Immature natural killer cell (primary cell): ENCODE measurements at regions not wholly inside any gene's neighbourhood (a gene's known extent, or its start where the extent isn't known, plus 50 kb on each side); places are given as distances from the start of the nearest gene placed in this dataset.

Experiments
- DNase-seq, 3 donors: peaks; one replicate each; pipeline ENCODE4 v3.0.0; 2022; ENCODE audit warnings: mixed read lengths in 1 of 3
- H3K27ac Mint-ChIP-seq, 6 donors: one replicate each; pipeline ENCODE4 v1.8.0; 2020; ENCODE audit warnings: mixed read lengths in 6 of 6, mild to moderate bottlenecking in 5 of 6, inconsistent platforms in 4 of 6, moderate library complexity in 3 of 6
- H3K27me3 Mint-ChIP-seq, 3 donors: one replicate each; pipeline ENCODE4 v1.8.0; 2020 to 2021; ENCODE audit warnings: low read depth in 3 of 3, mild to moderate bottlenecking in 3 of 3, mixed read lengths in 3 of 3, moderate library complexity in 3 of 3, inconsistent platforms in 1 of 3
- H3K36me3 Mint-ChIP-seq, 3 donors: one replicate each; pipeline ENCODE4 v1.8.0; 2020; ENCODE audit warnings: mixed read lengths in 3 of 3, inconsistent platforms in 2 of 3, mild to moderate bottlenecking in 2 of 3
- H3K4me1 Mint-ChIP-seq, 2 donors: one replicate each; pipeline ENCODE4 v1.8.0; 2020; ENCODE audit warnings: inconsistent platforms in 2 of 2, mild to moderate bottlenecking in 2 of 2, mixed read lengths in 2 of 2, moderate library complexity in 1 of 2
- H3K4me3 Mint-ChIP-seq, 5 donors: one replicate each; pipeline ENCODE4 v1.8.0; 2020; ENCODE audit warnings: mild to moderate bottlenecking in 5 of 5, mixed read lengths in 5 of 5, inconsistent platforms in 3 of 5, moderate library complexity in 3 of 5
- H3K9me3 Mint-ChIP-seq, 6 donors: one replicate each; pipeline ENCODE4 v1.8.0; 2020; ENCODE audit warnings: mild to moderate bottlenecking in 6 of 6, mixed read lengths in 6 of 6, inconsistent platforms in 4 of 6, moderate library complexity in 3 of 6

DNA sequence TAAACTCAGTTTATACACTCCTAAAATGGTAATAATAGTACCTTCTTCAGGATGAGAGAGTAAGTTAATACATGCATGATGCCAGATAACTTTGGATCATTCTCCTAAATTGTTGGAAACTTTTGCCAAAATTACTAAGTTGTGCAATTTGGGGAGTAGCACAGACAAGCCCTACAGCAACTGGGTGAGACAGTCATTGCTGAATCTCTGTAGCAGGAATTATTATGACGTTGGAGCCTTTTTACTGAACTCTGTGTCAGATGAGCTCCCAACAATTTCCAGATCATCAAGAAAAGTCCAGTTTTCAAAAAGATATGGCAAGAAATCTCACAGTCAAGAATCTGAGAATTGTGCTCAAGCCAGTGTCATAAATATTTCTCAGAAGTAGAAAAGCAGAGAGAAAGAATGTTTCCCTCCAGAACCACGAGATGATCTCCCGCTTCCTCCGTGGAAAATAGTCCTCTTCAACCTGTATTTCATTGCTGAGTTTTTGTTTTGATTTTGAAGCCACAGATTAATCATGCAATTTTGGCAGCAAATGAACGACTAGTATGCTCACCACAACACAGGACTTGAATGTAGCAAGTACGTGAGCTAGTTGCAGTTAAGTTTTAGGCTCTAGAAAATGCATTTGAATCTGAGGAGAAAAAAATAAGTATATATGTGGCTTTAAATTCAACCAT, 485.4 kb downstream of the CNTN6 start:
- Mint-ChIP-seq H3K27ac (no peak overlapping the region), H3K9me3 (peaks cover 8 to 29% (median 24%) of the 10 kb centered on the region in 6 donors), H3K4me1 (no peaks in the 10 kb centered on the region), H3K27me3 (no peaks in the 10 kb centered on the region), H3K36me3 (no peaks in the 10 kb centered on the region), H3K4me3 (no peak overlapping the region)
- DNase-seq: no peak

DNA sequence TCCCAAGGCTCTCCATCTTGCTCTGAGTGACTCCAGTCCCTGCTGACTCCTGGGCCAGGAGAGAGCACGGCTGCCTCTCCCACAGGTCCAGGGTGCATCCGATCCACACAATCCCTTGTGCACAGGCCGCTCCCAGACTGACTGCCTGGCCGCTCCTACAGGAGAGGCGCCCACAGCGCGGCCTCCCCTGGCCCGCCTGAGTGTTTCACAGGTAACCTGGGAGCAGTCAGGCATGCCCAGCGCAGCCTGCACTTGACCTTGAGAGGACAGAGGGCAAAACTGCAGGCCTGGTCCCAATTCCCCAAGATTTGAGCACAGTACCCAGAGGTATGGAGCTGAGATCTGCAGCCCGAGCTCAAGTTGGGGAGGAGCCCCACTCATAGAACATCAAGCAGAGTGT, 490.2 kb downstream of the CNTN6 start:
- H3K36me3 Mint-ChIP-seq: peaks cover 0 to 4% (median 4%) of the 10 kb centered on the region in 3 donors
- H3K27ac Mint-ChIP-seq: no peak overlapping the region

DNA sequence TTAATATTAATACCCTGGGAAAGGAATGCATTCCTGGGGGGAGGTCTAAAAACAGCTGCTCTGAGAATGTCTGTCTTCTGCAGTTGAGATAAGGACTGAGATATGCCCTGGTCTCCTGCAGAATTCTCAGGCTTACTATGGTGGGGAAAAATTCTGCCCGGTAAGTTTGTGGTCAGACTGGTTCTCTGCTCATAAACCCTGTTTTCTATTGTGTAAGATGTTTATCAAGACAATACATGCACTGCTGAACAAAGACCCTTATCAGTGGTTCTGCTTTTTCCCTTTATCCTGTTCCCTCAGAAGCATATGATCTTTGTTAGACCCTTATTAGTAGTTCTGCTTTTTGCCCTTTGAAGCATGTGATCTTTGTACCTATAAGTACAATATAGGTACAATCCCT, 494.6 kb downstream of the CNTN6 start:
- H3K27ac Mint-ChIP-seq: no peak overlapping the region
- no peak for DNase-seq
- peaks cover 14 to 83% (median 46%) of the 10 kb centered on the region in 6 donors for H3K9me3 Mint-ChIP-seq
- H3K27me3 Mint-ChIP-seq: no peaks in the 10 kb centered on the region
- H3K4me3 Mint-ChIP-seq: no peak overlapping the region
- no peaks in the 10 kb centered on the region for H3K4me1 Mint-ChIP-seq
- H3K36me3 Mint-ChIP-seq: peaks cover 0 to 10% (median 4%) of the 10 kb centered on the region in 3 donors

More for the DNA sequence above, 490.2 kb downstream of the CNTN6 start:
- no peak for DNase-seq
- Mint-ChIP-seq H3K9me3 (peaks cover 7 to 54% (median 43%) of the 10 kb centered on the region in 6 donors), H3K4me3 (no peak overlapping the region), H3K27me3 (no peaks in the 10 kb centered on the region), H3K4me1 (no peaks in the 10 kb centered on the region)

DNA sequence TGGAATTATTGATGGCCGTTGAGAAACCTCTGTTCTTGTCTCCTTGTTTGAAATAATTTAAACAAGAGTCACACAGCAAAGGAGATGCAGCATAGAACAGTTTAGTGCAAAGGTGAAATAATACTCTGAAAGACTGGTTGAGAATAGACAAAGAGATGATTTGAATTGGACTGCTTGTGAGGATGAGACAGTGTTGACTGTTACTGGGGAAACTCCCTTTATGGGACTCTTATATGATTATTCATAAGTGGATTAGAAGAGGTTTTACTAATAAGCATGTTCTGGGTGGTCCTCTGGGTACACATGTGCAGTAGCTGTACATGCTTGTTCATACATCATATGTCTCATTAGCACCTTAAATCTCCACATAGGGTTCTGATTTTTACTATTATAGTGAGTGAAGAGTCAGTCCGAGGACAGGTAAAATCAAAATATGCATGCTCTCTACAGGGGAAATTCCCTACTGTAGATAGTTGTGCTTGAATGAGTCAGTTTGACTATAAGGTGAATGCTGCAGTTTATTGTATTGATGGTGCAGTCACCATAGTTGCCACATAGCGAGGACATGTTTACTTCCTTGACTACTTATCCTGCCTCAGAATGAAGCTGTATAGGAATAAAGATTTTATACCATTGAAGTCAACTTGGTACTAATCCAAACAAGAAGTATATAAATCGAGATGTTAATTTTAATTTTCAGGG, 498.7 kb downstream of the CNTN6 start:
- Mint-ChIP-seq H3K4me1 (no peaks in the 10 kb centered on the region), H3K27me3 (peaks cover 0 to 2% (median 0%) of the 10 kb centered on the region in 3 donors), H3K36me3 (peaks cover 0 to 6% (median 0%) of the 10 kb centered on the region in 3 donors), H3K27ac (no peak overlapping the region), H3K9me3 (peaks cover 12 to 60% (median 27%) of the 10 kb centered on the region in 6 donors), H3K4me3 (no peak overlapping the region)
- no peak for DNase-seq

DNA sequence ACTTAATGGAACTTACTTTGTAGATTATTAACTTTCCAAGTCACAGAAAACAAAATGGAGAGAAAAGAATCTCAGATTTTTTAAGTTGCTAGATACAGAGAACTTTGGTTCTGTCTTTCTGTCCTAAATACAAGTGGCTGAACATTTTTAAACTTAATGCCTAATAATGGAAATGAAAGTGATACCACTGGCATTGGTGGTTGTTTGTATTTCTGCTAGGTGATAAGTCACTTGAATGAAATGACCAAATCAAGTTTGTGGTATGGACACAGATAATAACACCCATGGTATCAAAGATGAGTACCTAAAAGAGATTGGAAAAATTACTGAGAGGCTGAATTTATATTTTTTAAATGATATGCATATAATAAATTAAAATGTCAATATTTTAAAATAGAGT, 502.1 kb downstream of the CNTN6 start:
- Mint-ChIP-seq H3K4me3 (no peak overlapping the region), H3K27ac (no peak overlapping the region), H3K27me3 (peaks cover 0 to 2% (median 0%) of the 10 kb centered on the region in 3 donors), H3K9me3 (peaks cover 8 to 37% (median 22%) of the 10 kb centered on the region in 6 donors), H3K4me1 (no peaks in the 10 kb centered on the region), H3K36me3 (peaks cover 0 to 3% (median 0%) of the 10 kb centered on the region in 3 donors)
- DNase-seq: no peak

DNA sequence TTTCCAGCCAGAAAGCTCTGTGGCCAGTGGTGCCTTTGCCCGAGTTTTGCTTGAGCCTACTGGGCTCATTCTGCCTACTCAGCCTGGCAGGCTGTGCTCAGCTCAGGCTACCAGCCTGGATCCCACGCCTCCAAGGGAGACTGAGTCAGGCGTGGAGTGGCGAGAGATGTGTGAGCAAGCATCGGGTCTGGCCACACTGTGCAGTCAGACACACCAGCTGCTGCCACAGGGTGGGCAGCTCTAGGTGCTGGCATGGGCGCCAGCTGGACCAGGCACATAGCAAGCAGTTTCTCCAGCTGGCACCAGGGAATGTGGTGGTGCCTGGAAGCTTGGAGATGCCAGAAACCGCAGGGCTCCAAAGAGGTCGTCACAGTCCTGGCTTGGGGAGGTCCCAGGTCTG, 498.5 kb upstream of the CNTN4 start:
- no peaks in the 10 kb centered on the region for H3K4me1 Mint-ChIP-seq
- H3K27ac Mint-ChIP-seq: no peak overlapping the region
- peaks cover 0 to 21% (median 15%) of the 10 kb centered on the region in 6 donors for H3K9me3 Mint-ChIP-seq
- DNase-seq: no peak
- no peak overlapping the region for H3K4me3 Mint-ChIP-seq
- no peaks in the 10 kb centered on the region for H3K27me3 Mint-ChIP-seq
- H3K36me3 Mint-ChIP-seq: no peaks in the 10 kb centered on the region

DNA sequence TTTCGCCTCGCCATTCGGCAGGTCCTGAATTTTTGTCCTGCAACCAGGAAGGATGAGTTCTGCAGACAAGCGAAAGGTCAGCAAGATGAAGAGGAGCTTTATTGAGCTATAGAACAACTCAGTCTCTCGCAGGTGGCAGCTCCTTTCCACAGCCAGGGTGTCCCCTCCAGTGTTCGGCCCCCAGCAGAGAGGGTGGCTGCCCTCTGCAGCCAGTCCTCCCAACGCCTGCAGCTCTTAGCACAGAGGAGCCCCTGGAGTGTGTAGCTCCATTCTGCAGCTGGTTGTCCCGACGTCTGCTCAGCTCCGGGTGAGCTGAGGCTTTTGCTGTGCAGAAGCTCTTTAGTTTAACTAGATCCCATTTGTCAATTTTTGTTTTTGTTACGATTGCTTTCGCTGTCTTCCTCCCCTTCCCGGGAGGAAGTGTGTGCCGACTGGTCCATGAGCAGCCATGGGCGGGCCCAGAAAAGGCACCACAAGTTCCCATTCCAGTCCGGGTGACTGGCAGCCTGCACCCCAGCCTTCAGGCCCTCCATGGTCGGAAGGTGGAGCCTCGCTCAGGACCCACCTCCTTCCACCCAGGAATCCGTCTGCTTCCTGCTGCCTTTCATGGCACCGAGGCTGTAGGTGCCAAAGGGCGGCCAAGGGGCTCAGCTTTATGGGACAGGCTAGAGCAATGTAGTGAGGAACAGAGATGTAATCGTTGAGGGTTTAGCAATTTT, 497.8 kb upstream of the CNTN4 start:
- no peaks in the 10 kb centered on the region for H3K36me3 Mint-ChIP-seq
- DNase-seq: no peak
- no peak overlapping the region for H3K4me3 Mint-ChIP-seq
- H3K9me3 Mint-ChIP-seq: peaks cover 0 to 21% (median 15%) of the 10 kb centered on the region in 6 donors
- no peak overlapping the region for H3K27ac Mint-ChIP-seq
- H3K27me3 Mint-ChIP-seq: no peaks in the 10 kb centered on the region
- H3K4me1 Mint-ChIP-seq: no peaks in the 10 kb centered on the region

DNA sequence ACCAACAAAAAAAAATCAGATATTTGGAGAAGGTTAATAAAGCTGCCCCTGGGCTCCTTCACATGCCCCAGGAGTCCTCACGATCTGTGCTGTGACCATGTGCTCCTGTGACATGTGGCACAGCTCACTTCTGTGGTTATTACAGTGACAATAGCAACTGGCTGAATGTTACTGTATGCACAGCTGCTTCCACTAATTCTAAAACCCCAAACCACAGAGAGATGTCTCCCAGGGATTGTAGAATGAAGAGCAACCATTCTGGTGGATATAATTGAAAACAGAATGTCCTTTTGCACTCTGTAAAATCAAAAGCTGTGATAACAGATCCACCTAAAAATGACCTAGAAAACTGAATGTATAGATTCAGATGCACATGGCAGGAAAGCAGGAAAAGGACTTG, 489.2 kb upstream of the CNTN4 start:
- H3K36me3 Mint-ChIP-seq: no peaks in the 10 kb centered on the region
- H3K4me1 Mint-ChIP-seq: no peaks in the 10 kb centered on the region
- no peak for DNase-seq
- no peaks in the 10 kb centered on the region for H3K27me3 Mint-ChIP-seq
- no peak overlapping the region for H3K27ac Mint-ChIP-seq
- H3K9me3 Mint-ChIP-seq: peaks cover 11 to 50% (median 17%) of the 10 kb centered on the region in 6 donors
- H3K4me3 Mint-ChIP-seq: no peak overlapping the region

DNA sequence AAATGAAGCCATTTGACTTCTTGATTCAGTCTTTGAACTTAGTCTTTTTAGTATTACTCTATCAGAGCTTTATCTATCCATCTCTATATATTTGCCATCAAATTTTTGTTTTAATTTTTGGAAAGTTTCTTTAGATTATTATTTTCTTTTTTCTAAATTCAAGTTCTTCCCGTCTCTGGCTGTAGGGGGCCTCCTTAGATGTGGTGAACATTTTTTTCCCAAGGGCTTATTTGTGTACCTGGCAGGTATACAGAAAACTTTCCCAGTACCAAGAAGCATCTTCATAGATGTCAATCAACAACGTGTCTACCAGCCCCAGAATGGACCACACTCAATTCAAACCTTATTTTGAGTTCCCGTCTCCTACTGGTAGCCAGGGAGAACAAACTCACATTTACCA, 486.8 kb upstream of the CNTN4 start:
- DNase-seq: no peak
- H3K4me3 Mint-ChIP-seq: no peak overlapping the region
- H3K4me1 Mint-ChIP-seq: no peaks in the 10 kb centered on the region
- peaks cover 9 to 52% (median 17%) of the 10 kb centered on the region in 6 donors for H3K9me3 Mint-ChIP-seq
- H3K27ac Mint-ChIP-seq: no peak overlapping the region
- H3K36me3 Mint-ChIP-seq: no peaks in the 10 kb centered on the region
- no peaks in the 10 kb centered on the region for H3K27me3 Mint-ChIP-seq

DNA sequence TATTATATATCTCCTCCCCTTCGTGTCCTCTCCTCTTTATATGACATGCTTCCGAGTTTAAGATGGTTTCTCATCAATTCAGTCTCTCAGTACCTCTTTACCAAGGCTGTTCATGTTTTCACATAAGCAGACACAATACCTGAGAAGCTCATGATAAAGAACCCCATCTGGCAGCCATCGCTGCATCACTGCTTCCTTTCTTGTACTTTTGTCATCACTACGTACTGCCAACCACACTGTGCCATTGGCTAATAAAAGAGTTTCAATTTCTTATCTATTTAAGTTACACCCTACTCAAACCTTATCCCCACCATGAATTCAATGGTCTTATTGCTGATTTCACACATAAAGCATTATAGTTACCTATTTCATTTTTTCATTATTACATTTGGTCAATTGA, 484.7 kb upstream of the CNTN4 start:
- Mint-ChIP-seq H3K27ac (no peak overlapping the region), H3K4me3 (no peak overlapping the region), H3K36me3 (no peaks in the 10 kb centered on the region), H3K27me3 (no peaks in the 10 kb centered on the region), H3K4me1 (no peaks in the 10 kb centered on the region), H3K9me3 (peaks cover 4 to 56% (median 15%) of the 10 kb centered on the region in 6 donors)
- no peak for DNase-seq

DNA sequence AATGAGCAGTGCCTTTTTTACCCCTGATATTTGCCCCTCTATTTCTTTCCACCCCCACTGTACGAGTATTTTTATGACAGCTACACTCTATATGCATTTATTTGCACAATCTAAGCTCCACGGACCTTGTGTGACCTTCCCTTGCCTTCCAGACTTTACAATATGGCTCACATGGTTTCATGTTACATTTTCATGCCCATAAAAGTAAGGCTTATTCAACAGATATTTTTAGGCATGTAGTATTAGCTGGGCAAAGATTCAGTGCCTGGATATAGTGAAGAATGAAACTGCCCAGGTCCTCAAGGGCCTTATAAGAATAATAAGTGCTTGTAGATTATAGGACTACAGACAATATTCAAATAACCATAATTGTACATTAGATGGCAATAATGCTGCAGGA, 481.9 kb upstream of the CNTN4 start:
- DNase-seq: no peak
- no peaks in the 10 kb centered on the region for H3K36me3 Mint-ChIP-seq
- no peaks in the 10 kb centered on the region for H3K4me1 Mint-ChIP-seq
- no peaks in the 10 kb centered on the region for H3K27me3 Mint-ChIP-seq
- H3K27ac Mint-ChIP-seq: no peak overlapping the region
- no peak overlapping the region for H3K4me3 Mint-ChIP-seq
- H3K9me3 Mint-ChIP-seq: peaks cover 7 to 51% (median 18%) of the 10 kb centered on the region in 6 donors

DNA sequence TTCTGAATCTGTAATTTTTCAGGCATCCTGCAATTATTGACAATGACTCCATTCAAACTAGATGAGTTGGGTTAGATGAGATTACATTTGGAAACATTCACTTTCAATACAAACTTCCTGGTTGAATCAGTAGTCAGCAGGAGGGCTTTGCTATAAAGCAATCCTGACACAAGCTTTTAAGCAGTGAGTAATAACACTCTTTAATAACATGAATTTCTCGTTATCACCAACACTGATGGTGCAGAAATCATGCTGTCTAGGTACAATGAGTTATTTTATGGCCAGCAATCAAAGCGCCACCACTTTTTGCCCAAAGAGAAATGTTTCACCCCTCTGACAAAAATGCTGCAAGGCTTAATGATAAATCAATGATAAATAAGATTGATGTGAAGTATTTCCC, 474.8 kb upstream of the CNTN4 start:
- H3K9me3 Mint-ChIP-seq: peaks cover 9 to 37% (median 14%) of the 10 kb centered on the region in 6 donors
- H3K4me1 Mint-ChIP-seq: no peaks in the 10 kb centered on the region
- no peak for DNase-seq
- no peaks in the 10 kb centered on the region for H3K36me3 Mint-ChIP-seq
- no peak overlapping the region for H3K4me3 Mint-ChIP-seq
- H3K27me3 Mint-ChIP-seq: no peaks in the 10 kb centered on the region
- H3K27ac Mint-ChIP-seq: no peak overlapping the region

DNA sequence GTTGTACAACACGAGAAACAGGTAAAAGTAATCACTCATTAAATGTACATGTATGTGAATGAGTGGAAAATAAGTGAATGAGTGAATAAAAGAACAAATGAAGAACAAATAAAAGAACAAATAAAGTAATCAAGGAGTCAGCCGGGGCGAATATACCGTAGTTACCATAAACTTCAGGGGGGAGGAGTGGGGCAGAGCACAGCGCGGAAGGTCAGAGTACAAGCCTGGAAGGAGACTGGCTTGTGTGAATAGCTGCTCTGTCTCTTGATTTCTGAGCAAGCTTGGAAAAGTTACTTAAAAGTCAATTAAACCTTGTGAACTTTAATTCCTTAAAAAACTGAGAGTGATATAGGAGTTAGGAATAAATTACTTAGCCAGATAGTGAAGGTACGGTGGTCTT, 466.5 kb upstream of the CNTN4 start:
- DNase-seq: no peak
- no peak overlapping the region for H3K4me3 Mint-ChIP-seq
- peaks cover 9 to 58% (median 26%) of the 10 kb centered on the region in 6 donors for H3K9me3 Mint-ChIP-seq
- H3K27me3 Mint-ChIP-seq: peaks cover 0 to 1% (median 0%) of the 10 kb centered on the region in 3 donors
- H3K4me1 Mint-ChIP-seq: no peaks in the 10 kb centered on the region
- H3K36me3 Mint-ChIP-seq: peaks cover 0 to 5% (median 0%) of the 10 kb centered on the region in 3 donors
- no peak overlapping the region for H3K27ac Mint-ChIP-seq

DNA sequence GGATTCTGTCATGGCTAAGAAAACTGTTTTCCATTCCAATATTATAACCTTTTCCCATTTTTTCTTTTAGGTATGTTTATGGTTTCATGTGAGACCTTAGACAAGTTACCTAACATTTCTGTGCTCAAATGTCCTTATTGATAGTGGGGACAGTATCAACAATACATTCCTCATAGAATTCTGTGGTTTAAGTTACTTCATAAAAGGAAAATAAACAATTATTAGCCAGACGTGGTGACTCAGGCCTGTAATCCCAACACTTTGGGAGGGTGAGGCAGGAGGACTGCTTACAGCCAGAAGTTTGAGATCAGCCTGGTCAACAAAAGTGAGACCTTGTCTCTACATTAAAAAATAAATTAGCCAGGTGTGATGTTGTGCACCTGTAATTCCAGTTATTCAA, 436.8 kb upstream of the CNTN4 start:
- Mint-ChIP-seq H3K4me1 (no peaks in the 10 kb centered on the region), H3K36me3 (no peaks in the 10 kb centered on the region), H3K27ac (no peak overlapping the region), H3K27me3 (no peaks in the 10 kb centered on the region), H3K9me3 (peaks cover 7 to 37% (median 19%) of the 10 kb centered on the region in 6 donors), H3K4me3 (no peak overlapping the region)
- no peak for DNase-seq
